Thoracic aorta (tissue), 2 donors: ENCODE measurements at regions not wholly inside any gene's neighbourhood (a gene's known extent, or its start where the extent isn't known, plus 50 kb on each side); places are given as distances from the start of the nearest gene placed in this dataset.

Experiments used
- ATAC-seq: fragments of 150-250 bp; one replicate; pipeline ENCODE4 v1.8.0; 2017; ENCODE audit warnings: low read depth; ENCODE audit not compliant: insufficient number of reproducible peaks, low FRiP score
- DNase-seq: peaks from one replicate; pipeline ENCODE4 v3.0.0-alpha.2; 2020; ENCODE audit warnings: low spot score
- H3K27ac ChIP-seq, 2 donors: fragments of 200-600 bp; sonication (generic); 1 replicate in 1 of 2; 2 replicates in 1 of 2; pipeline ENCODE4 v1.5.1; 2016; ENCODE audit warnings: mild to moderate bottlenecking in 2 of 2, moderate library complexity in 2 of 2
- H3K27me3 ChIP-seq: fragments of 200-600 bp; sonication (generic); replicated peaks from 2 replicates; pipeline ENCODE4 v1.6.0; 2016; ENCODE audit warnings: mild to moderate bottlenecking; ENCODE audit not compliant: insufficient read depth
- H3K36me3 ChIP-seq: fragments of 200-600 bp; sonication (generic); one replicate; pipeline ENCODE4 v1.5.1; 2016
- H3K4me1 ChIP-seq, 2 donors: fragments of 200-600 bp; sonication (generic); 1 replicate in 1 of 2; 2 replicates in 1 of 2; pipeline versions ENCODE4 v1.5.1 to v1.6.0; 2016; ENCODE audit warnings: low read depth in 2 of 2, mild to moderate bottlenecking in 1 of 2; ENCODE audit not compliant: control insufficient read depth in 1 of 2
- H3K4me3 ChIP-seq: fragments of 200-600 bp; sonication (generic); 2 replicates; pipeline ENCODE4 v1.5.1; 2016; ENCODE audit warnings: mild to moderate bottlenecking
- H3K9me3 ChIP-seq: fragments of 200-600 bp; sonication (generic); 2 replicates; pipeline ENCODE4 v1.5.1; 2016
- TF ChIP-seq, protein P1 (sequence below): fragments of 200-600 bp; sonication (generic); IDR thresholded peaks from one replicate; pipeline ENCODE4 v1.5.1; 2019; ENCODE audit warnings: antibody characterized with exemption

DNA sequence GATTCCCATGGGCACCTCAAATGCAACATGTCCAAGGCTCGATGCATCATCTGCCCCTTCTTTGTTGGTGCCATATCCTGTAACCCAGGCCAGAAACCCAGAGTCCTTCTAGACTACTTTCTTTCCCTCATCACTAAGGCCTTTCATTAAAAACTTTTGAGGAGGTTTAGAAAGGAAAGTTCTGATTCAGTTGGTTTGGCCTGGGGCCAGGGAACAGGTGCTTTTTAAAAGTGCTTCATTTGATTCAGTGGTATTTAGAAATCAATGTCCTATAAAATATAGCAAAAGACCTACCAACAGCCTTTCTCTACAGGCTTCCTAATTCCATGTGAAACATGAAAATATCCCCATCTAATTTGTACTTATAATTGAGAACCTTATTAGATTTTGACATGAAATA is 341.9 kb upstream of the RORA start:
- TF ChIP-seq, protein P1, sequence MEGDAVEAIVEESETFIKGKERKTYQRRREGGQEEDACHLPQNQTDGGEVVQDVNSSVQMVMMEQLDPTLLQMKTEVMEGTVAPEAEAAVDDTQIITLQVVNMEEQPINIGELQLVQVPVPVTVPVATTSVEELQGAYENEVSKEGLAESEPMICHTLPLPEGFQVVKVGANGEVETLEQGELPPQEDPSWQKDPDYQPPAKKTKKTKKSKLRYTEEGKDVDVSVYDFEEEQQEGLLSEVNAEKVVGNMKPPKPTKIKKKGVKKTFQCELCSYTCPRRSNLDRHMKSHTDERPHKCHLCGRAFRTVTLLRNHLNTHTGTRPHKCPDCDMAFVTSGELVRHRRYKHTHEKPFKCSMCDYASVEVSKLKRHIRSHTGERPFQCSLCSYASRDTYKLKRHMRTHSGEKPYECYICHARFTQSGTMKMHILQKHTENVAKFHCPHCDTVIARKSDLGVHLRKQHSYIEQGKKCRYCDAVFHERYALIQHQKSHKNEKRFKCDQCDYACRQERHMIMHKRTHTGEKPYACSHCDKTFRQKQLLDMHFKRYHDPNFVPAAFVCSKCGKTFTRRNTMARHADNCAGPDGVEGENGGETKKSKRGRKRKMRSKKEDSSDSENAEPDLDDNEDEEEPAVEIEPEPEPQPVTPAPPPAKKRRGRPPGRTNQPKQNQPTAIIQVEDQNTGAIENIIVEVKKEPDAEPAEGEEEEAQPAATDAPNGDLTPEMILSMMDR = no peak
- H3K27ac ChIP-seq = no peak overlapping the region
- DNase-seq (no peak), ATAC-seq (no peak)
- no peaks in the 10 kb centered on the region for H3K9me3 ChIP-seq
- no peaks in the 10 kb centered on the region for H3K27me3 ChIP-seq
- no peak overlapping the region for H3K4me3 ChIP-seq
- no peaks in the 10 kb centered on the region for H3K36me3 ChIP-seq
- H3K4me1 ChIP-seq = no peaks in the 10 kb centered on the region

DNA sequence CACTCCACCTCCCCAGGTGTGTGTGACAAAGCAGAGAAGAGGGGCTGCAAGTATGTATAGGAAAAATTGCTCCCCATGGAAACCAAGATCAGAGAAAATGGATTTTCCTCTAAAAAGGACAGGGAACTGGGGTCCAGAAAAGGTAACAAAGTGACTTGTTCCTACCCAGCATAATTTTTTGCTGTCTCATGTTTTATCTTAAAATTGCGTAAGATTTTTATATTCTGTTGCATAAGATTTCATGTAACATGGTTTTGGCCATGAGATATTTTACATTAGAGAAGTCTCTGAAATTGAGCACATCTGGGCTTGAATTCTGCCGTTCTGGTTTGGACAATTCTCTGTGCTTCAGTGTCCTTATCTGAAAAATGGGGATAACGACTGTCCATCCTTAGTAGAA is 335.7 kb upstream of the RORA start:
- Histone ChIP-seq H3K9me3 (no peaks in the 10 kb centered on the region), H3K27me3 (no peaks in the 10 kb centered on the region), H3K4me1 (no peaks in the 10 kb centered on the region), H3K36me3 (no peaks in the 10 kb centered on the region), H3K4me3 (no peak overlapping the region), H3K27ac (no peak overlapping the region)
- ATAC-seq (no peak), DNase-seq (no peak)
- TF ChIP-seq, protein P1 = no peak

DNA sequence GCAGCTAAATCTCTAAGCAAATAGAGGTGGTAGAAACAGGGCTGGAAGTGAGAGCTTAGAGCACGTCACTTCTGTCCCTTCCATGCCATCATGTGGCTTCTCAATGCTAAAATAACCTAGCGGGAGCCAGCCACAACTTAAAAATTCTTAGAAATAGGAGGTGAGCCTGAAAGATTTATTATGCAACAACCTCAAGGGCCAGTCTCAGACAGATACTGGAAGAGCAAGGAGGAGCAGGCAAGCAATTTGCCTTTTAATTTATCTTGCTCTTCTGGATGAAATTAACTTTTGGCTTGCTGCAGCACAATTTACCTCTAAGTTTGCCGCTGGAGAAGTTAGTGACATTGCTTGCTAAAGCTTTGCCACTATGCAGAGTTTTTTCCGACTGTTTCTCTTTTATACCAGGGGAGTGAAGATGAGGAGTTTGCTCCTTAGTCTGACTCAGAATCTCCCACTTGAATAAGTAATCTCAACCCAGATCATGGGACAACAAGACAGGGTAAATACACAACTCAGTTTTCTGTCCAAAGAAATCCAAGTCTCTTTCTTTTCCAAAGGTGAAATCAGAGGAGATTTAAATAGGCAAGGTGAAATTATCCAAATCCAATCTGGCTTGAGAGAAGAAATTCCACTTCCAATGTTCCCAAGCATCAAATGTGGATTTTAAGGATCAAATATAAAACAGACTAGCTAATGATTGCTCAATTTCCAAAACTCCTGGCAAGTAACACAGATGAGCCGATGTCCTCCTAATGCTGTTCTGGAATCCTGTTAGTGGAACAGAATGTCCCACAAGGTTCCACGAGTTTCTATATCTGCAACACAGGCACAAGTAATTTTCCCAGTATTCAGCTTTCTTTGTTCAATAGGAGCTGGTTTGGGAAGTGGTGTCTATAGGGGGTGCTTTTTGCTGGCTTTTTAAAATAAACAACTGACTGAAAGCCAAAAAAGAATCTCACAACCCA is 329.4 kb upstream of the RORA start:
- DNase-seq (no peak), ATAC-seq (no peak)
- Histone ChIP-seq H3K36me3 (no peaks in the 10 kb centered on the region), H3K27me3 (no peaks in the 10 kb centered on the region), H3K9me3 (no peaks in the 10 kb centered on the region), H3K4me1 (no peaks in the 10 kb centered on the region), H3K27ac (no peak overlapping the region), H3K4me3 (no peak overlapping the region)
- TF ChIP-seq, protein P1 = no peak

DNA sequence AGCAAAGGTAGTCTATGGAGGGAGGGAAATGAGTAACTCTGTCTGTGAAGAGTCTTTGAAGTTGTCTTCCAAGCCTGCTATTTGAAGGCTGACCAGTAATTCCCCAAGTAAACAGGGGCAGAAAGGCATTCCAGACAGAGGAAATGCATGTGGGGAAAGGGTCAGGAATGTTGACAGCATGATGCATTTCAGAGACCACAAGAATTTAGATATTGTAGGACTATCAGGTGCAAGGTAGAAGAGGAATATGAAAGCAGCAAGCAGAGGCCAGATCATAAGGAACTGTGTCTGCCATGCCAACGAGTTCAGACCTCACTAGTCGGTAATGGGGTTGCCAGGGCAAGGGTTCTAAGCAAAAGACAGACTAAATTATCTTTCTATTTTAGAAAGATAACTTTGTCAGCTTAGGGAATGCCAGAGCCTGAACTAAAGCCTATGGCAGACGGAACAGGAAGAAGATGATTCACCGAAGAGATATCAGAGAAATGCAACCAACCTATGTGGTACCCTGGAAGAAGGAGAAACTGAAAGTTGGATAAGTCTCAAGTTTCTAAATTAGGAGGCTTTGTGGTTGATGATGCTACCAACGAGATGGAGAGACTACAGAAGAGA is 327.0 kb upstream of the RORA start:
- H3K9me3 ChIP-seq = no peaks in the 10 kb centered on the region
- no peak for ATAC-seq
- no peaks in the 10 kb centered on the region for H3K27me3 ChIP-seq
- TF ChIP-seq, protein P1 = no peak
- no peaks in the 10 kb centered on the region for H3K36me3 ChIP-seq
- no peak for DNase-seq
- no peak overlapping the region for H3K27ac ChIP-seq
- H3K4me1 ChIP-seq = no peaks in the 10 kb centered on the region
- H3K4me3 ChIP-seq = no peak overlapping the region

DNA sequence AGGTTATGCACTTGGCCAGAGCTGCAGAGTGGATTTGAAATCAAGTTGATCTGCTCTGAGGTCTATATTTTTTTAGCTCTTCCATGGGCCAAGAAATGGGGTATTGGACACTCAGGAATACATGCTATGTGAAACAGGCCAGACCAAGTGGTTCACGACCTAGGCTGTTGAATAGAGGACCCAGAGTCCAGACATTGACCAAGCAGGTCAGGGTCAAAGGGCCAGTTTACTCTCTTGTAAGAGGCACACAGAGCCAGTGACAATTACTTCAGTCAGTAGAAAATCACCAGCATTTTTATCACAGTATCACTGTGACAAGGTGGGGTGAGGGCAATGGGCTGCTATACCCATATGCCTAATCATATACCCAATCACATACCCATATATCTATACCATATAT is 320.6 kb upstream of the RORA start:
- H3K36me3 ChIP-seq = no peaks in the 10 kb centered on the region
- H3K27me3 ChIP-seq = no peaks in the 10 kb centered on the region
- TF ChIP-seq, protein P1 = no peak
- no peak overlapping the region for H3K27ac ChIP-seq
- H3K9me3 ChIP-seq = no peaks in the 10 kb centered on the region
- no peak for DNase-seq
- ATAC-seq = no peak
- H3K4me1 ChIP-seq = no peaks in the 10 kb centered on the region
- no peak overlapping the region for H3K4me3 ChIP-seq
